HepG2 (cell line): ENCODE measurements at regions not wholly inside any gene's neighbourhood (a gene's known extent, or its start where the extent isn't known, plus 50 kb on each side); places are given as distances from the start of the nearest gene placed in this dataset.

Source experiments
- AGO1 ChIP-seq: fragments of 200-400 bp; formaldehyde crosslinking; IDR thresholded peaks from 2 replicates; pipeline ENCODE4 v1.6.1; 2017; ENCODE audit warnings: mild to moderate bottlenecking, low read depth, low read length, moderate library complexity; ENCODE audit not compliant: poor library complexity, severe bottlenecking
- BCL6 ChIP-seq: IDR thresholded peaks from 2 replicates; pipeline ENCODE4 v1.6.1; 2016; ENCODE audit warnings: missing genetic modification reagents, missing compliant biosample characterization
- EP300 ChIP-seq, 3 experiments: sonication (generic) in 1 of 3; formaldehyde crosslinking in 1 of 3; IDR thresholded peaks; 2 replicates each; pipeline versions ENCODE4 v1.5.1 to v1.6.1; 2011 to 2020; ENCODE audit warnings: low read depth in 2 of 3, low read length in 2 of 3, borderline replicate concordance in 1 of 3, improper control_type of control experiment in 1 of 3, mild to moderate bottlenecking in 1 of 3, missing genetic modification reagents in 1 of 3, moderate library complexity in 1 of 3
- FOXJ3 ChIP-seq: sonication (generic); formaldehyde crosslinking; IDR thresholded peaks from 2 replicates; pipeline ENCODE4 v1.4.0; 2020; ENCODE audit warnings: missing genetic modification reagents, mild to moderate bottlenecking, borderline replicate concordance
- KMT2A ChIP-seq: sonication (generic); formaldehyde crosslinking; IDR thresholded peaks from 2 replicates; pipeline ENCODE4 v1.4.0; 2020; ENCODE audit warnings: missing genetic modification reagents
- MLX ChIP-seq: IDR thresholded peaks from 2 replicates; pipeline ENCODE4 v1.6.1; 2016
- PPARG ChIP-seq: conservative IDR thresholded peaks from 2 replicates; pipeline ENCODE4 v1.6.1; 2016; ENCODE audit warnings: missing biosample characterization, missing genetic modification reagents
- RCOR2 ChIP-seq: IDR thresholded peaks from 2 replicates; pipeline ENCODE4 v1.6.1; 2016; ENCODE audit warnings: missing biosample characterization, missing genetic modification reagents
- TRIM22 ChIP-seq: fragments of 450-650 bp; IDR thresholded peaks from 2 replicates; pipeline ENCODE4 v1.6.1; 2017
- ZFP90 ChIP-seq: sonication (generic); formaldehyde crosslinking; IDR thresholded peaks from 2 replicates; pipeline ENCODE4 v1.8.0; 2022; ENCODE audit warnings: missing genetic modification reagents, mild to moderate bottlenecking, inconsistent platforms, borderline replicate concordance
- ZNF839 ChIP-seq: sonication (generic); formaldehyde crosslinking; IDR thresholded peaks from 2 replicates; pipeline ENCODE4 v1.4.0; 2020; ENCODE audit warnings: missing genetic modification reagents, mild to moderate bottlenecking, borderline replicate concordance
- ZSCAN22 ChIP-seq: sonication (generic); formaldehyde crosslinking; IDR thresholded peaks from 2 replicates; pipeline ENCODE4 v1.4.0; 2020; ENCODE audit warnings: mild to moderate bottlenecking, missing genetic modification reagents
- TF ChIP-seq, protein P1 (sequence below): sonication (generic); formaldehyde crosslinking; conservative IDR thresholded peaks from 2 replicates; pipeline ENCODE4 v1.4.0; 2020; ENCODE audit warnings: mild to moderate bottlenecking, missing genetic modification reagents, moderate library complexity
- TF ChIP-seq, protein P2 (sequence below): sonication (generic); formaldehyde crosslinking; IDR thresholded peaks from 2 replicates; pipeline ENCODE4 v1.4.0; 2020; ENCODE audit warnings: low read depth, mild to moderate bottlenecking, missing genetic modification reagents
- TF ChIP-seq, protein P3 (sequence below): IDR thresholded peaks from 2 replicates; pipeline ENCODE4 v1.4.0; 2020; ENCODE audit warnings: mild to moderate bottlenecking, missing genetic modification reagents
- TF ChIP-seq, protein P4 (sequence below): sonication (generic); formaldehyde crosslinking; IDR thresholded peaks from 2 replicates; pipeline ENCODE4 v1.9.0; 2021; ENCODE audit warnings: missing genetic modification reagents, mild to moderate bottlenecking, borderline replicate concordance

- TF ChIP-seq EP300 (IDR thresholded peaks at IDR 0.05; ENCODE audit: low read depth in 2 of 2, low read length in 2 of 2) (peak in 1 of 2 experiments; percentile 90; a peak in 2 of 4 replicates), EP300 (CRISPR knock-in tag; IDR thresholded peaks at IDR 0.05; ENCODE audit: borderline replicate concordance) (peak; percentile 16; the same call in 1 of the 2 replicates), RCOR2 (CRISPR knock-in tag) (0 out of 2 replicates have a peak, but pooled peaks have one; percentile 27), ZSCAN22 (CRISPR knock-in tag) (no peak), ZNF839 (CRISPR knock-in tag) (no peak), PPARG (CRISPR knock-in tag) (peak; percentile 46; the same call in 1 of the 2 replicates), TRIM22 (no peak), ZFP90 (CRISPR knock-in tag) (no peak), AGO1 (no peak), FOXJ3 (peak; percentile 77; the same call in 1 of the 2 replicates), BCL6 (CRISPR knock-in tag) (peak; percentile 87), MLX (CRISPR knock-in tag) (0 out of 2 replicates have a peak, but pooled peaks have one; percentile 23), KMT2A (CRISPR knock-in tag) (no peak)
- TF ChIP-seq, protein P1, sequence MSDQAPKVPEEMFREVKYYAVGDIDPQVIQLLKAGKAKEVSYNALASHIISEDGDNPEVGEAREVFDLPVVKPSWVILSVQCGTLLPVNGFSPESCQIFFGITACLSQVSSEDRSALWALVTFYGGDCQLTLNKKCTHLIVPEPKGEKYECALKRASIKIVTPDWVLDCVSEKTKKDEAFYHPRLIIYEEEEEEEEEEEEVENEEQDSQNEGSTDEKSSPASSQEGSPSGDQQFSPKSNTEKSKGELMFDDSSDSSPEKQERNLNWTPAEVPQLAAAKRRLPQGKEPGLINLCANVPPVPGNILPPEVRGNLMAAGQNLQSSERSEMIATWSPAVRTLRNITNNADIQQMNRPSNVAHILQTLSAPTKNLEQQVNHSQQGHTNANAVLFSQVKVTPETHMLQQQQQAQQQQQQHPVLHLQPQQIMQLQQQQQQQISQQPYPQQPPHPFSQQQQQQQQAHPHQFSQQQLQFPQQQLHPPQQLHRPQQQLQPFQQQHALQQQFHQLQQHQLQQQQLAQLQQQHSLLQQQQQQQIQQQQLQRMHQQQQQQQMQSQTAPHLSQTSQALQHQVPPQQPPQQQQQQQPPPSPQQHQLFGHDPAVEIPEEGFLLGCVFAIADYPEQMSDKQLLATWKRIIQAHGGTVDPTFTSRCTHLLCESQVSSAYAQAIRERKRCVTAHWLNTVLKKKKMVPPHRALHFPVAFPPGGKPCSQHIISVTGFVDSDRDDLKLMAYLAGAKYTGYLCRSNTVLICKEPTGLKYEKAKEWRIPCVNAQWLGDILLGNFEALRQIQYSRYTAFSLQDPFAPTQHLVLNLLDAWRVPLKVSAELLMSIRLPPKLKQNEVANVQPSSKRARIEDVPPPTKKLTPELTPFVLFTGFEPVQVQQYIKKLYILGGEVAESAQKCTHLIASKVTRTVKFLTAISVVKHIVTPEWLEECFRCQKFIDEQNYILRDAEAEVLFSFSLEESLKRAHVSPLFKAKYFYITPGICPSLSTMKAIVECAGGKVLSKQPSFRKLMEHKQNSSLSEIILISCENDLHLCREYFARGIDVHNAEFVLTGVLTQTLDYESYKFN (CRISPR knock-in tag) = peak; percentile 87
- TF ChIP-seq, protein P2, sequence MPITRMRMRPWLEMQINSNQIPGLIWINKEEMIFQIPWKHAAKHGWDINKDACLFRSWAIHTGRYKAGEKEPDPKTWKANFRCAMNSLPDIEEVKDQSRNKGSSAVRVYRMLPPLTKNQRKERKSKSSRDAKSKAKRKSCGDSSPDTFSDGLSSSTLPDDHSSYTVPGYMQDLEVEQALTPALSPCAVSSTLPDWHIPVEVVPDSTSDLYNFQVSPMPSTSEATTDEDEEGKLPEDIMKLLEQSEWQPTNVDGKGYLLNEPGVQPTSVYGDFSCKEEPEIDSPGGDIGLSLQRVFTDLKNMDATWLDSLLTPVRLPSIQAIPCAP = no peak
- TF ChIP-seq, protein P3, sequence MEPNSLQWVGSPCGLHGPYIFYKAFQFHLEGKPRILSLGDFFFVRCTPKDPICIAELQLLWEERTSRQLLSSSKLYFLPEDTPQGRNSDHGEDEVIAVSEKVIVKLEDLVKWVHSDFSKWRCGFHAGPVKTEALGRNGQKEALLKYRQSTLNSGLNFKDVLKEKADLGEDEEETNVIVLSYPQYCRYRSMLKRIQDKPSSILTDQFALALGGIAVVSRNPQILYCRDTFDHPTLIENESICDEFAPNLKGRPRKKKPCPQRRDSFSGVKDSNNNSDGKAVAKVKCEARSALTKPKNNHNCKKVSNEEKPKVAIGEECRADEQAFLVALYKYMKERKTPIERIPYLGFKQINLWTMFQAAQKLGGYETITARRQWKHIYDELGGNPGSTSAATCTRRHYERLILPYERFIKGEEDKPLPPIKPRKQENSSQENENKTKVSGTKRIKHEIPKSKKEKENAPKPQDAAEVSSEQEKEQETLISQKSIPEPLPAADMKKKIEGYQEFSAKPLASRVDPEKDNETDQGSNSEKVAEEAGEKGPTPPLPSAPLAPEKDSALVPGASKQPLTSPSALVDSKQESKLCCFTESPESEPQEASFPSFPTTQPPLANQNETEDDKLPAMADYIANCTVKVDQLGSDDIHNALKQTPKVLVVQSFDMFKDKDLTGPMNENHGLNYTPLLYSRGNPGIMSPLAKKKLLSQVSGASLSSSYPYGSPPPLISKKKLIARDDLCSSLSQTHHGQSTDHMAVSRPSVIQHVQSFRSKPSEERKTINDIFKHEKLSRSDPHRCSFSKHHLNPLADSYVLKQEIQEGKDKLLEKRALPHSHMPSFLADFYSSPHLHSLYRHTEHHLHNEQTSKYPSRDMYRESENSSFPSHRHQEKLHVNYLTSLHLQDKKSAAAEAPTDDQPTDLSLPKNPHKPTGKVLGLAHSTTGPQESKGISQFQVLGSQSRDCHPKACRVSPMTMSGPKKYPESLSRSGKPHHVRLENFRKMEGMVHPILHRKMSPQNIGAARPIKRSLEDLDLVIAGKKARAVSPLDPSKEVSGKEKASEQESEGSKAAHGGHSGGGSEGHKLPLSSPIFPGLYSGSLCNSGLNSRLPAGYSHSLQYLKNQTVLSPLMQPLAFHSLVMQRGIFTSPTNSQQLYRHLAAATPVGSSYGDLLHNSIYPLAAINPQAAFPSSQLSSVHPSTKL (CRISPR knock-in tag) = peak; percentile 92
- TF ChIP-seq, protein P4, sequence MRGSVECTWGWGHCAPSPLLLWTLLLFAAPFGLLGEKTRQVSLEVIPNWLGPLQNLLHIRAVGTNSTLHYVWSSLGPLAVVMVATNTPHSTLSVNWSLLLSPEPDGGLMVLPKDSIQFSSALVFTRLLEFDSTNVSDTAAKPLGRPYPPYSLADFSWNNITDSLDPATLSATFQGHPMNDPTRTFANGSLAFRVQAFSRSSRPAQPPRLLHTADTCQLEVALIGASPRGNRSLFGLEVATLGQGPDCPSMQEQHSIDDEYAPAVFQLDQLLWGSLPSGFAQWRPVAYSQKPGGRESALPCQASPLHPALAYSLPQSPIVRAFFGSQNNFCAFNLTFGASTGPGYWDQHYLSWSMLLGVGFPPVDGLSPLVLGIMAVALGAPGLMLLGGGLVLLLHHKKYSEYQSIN (CRISPR knock-in tag) = no peak
These were observed 109.3 kb downstream of the KLF12 start (continued) for GRCh38 chr13:74024856-74025255.
